GM13977 (cell line): ENCODE measurements at regions not wholly inside any gene's neighbourhood (a gene's known extent, or its start where the extent isn't known, plus 50 kb on each side); places are given as distances from the start of the nearest gene placed in this dataset.

Experiments
- DNase-seq: peaks from one replicate; pipeline ENCODE4 v3.0.0; 2012; ENCODE audit warnings: low spot score
- in situ Hi-C: fragments of 300-500 bp; cut with MboI; formaldehyde crosslinking; loops from one replicate; pipeline ENCODE4 v1.12.0; 2022; ENCODE audit warnings: low sequenced_read_pairs, low pct_unique_long_range_greater_than_20kb, mixed read lengths, inconsistent platforms; ENCODE audit not compliant: unreplicated experiment
- TF ChIP-seq, protein P1 (sequence below): IDR thresholded peaks from 2 replicates; pipeline ENCODE4 v1.5.1; 2012; ENCODE audit warnings: mild to moderate bottlenecking, control low read depth; ENCODE audit not compliant: insufficient read depth; ENCODE audit errors: extremely low read depth, missing control alignments

DNA sequence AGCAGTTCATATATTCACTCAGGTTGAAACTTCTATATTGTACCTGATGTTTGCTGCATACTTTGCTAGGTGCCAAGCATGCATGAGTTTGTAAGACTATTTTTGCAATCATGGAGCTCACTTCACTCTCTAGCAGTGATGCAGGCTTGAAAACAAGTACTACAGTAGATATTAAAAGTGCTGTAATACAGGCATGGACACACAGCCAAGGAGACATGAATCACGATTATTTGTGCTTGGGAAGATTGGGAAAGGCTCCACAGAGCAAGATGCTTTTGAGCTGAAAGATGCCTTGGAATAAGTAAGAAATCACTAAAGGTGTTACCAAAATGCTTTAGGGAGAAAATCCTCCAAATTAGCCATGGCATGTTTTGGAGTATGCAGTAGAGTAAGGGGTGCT lies 427.4 kb downstream of the UTRN start:
- TF ChIP-seq, protein P1, sequence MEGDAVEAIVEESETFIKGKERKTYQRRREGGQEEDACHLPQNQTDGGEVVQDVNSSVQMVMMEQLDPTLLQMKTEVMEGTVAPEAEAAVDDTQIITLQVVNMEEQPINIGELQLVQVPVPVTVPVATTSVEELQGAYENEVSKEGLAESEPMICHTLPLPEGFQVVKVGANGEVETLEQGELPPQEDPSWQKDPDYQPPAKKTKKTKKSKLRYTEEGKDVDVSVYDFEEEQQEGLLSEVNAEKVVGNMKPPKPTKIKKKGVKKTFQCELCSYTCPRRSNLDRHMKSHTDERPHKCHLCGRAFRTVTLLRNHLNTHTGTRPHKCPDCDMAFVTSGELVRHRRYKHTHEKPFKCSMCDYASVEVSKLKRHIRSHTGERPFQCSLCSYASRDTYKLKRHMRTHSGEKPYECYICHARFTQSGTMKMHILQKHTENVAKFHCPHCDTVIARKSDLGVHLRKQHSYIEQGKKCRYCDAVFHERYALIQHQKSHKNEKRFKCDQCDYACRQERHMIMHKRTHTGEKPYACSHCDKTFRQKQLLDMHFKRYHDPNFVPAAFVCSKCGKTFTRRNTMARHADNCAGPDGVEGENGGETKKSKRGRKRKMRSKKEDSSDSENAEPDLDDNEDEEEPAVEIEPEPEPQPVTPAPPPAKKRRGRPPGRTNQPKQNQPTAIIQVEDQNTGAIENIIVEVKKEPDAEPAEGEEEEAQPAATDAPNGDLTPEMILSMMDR, result no peak
- DNase-seq, result no peak

DNA sequence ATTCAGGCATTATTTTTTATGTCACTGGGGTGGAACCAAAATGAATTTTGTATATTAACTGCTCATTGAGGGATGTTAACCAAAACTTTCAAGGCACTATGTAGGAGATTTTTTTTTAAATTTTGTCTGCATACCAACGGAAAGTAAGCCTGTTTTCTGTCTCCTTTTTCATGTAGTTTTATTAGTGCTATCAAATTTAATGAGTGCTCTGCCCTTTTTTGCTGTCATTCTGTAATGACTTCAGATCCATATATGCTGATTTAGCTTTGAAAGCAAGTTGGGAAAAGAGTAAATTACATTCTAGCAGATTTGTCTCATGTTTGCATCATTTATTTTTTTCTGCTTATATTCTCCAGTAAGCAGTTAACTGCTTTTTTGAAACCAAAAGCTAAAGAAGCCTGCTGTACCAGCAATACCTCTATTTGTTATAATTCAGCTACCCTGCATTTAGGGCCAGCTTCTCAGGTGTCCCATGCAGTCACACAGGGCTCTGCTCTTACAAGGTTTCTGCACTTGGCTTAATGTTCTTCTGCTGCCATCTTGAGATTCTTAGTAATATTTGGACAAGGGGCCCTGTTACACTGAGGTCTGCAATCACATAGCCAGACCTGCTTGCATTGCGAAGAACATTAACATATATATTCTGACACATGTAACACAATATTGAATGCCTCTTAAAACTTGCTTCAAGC lies 429.0 kb downstream of the UTRN start:
- in situ Hi-C loops, result no loop called here
- TF ChIP-seq, protein P1, result no peak
- no peak for DNase-seq

More for the DNA sequence above, 427.4 kb downstream of the UTRN start:
- in situ Hi-C loops, result no loop called here

DNA sequence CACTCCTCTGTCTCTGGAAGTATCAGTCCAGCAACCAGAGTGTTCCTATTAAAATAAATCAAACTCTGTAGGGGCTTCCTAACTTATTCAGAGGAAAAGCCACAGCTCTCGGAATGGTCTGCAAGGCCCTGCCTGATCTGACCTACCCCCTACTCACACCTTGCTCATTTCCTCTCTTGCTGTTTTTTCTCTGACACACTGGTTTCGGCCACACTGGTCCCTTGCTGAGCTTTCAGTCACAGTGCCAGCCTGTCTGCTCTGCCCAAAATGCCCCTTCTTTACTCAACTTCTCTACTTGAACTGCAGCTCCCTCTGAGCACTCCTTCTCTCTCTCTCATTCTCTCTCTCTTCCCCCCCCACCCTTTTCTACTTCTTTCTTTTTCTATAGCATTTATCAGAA lies 430.2 kb downstream of the UTRN start:
- TF ChIP-seq, protein P1, result no peak
- in situ Hi-C loops, result no loop called here
- DNase-seq, result no peak

DNA sequence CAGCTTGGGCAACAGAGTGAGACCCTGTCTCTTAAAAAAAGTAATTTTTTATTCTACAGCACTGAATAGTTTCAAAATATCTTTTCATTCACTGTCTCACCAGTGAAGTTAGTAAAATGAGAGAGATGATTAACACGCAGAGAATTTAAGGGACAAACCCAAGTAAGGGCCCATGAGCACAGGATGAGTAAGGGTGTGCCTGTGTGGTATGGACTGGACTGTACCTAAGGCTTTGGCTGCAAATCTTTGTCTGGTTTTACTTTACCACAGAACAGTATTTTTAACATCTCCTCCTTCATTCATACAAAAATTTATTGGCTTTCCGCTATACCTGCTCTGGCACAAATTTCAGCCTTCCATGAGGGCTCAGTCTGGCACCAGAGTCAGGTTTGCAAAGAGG lies 433.3 kb downstream of the UTRN start:
- TF ChIP-seq, protein P1, result no peak
- DNase-seq, result no peak
- in situ Hi-C loops, result no loop called here

- no peak for DNase-seq
- in situ Hi-C loops, result no loop called here
- TF ChIP-seq, protein P1, result no peak
Observed at GRCh38 chr6:144721232-144721631, 436.1 kb downstream of the UTRN start.

GRCh38 chr6:144722154-144722737 lies 437.1 kb downstream of the UTRN start:
- in situ Hi-C loops, result no loop called here
- TF ChIP-seq, protein P1, result no peak
- no peak for DNase-seq

- no peak for DNase-seq
- in situ Hi-C loops, result no loop called here
- TF ChIP-seq, protein P1, result no peak
Observed at GRCh38 chr6:144722925-144723324, 437.8 kb downstream of the UTRN start.
